Spleen (tissue), 11 donors: ENCODE measurements at regions not wholly inside any gene's neighbourhood (a gene's known extent, or its start where the extent isn't known, plus 50 kb on each side); places are given as distances from the start of the nearest gene placed in this dataset.
"Not testable (repeated sequence)": the region's sequence is repeated elsewhere in the genome, so short reads cannot be mapped to it uniquely, and the experiment has no call there.

Experiments
- DNase-seq: peaks from one replicate; pipeline ENCODE4 v3.0.0-alpha.2; 2020
- H3K27ac ChIP-seq, 8 donors: fragments of 200-600 bp; sonication (generic) in 7 of 8; 1 replicate in 4 of 8; 2 replicates in 4 of 8; pipeline versions ENCODE4 v1.5.0 to v1.8.0; 2016 to 2021; ENCODE audit warnings: inconsistent platforms in 4 of 8, mild to moderate bottlenecking in 4 of 8, moderate library complexity in 1 of 8
- H3K27me3 ChIP-seq, 7 donors: fragments of 200-600 bp; sonication (generic) in 6 of 7; replicated peaks in 1 of 7; 1 replicate in 4 of 7; 2 replicates in 3 of 7; pipeline versions ENCODE4 v1.5.0 to v1.8.0; 2016 to 2021; ENCODE audit warnings: inconsistent platforms in 3 of 7, mild to moderate bottlenecking in 1 of 7
- H3K36me3 ChIP-seq, 6 donors: fragments of 200-600 bp; sonication (generic) in 5 of 6; 1 replicate in 4 of 6; 2 replicates in 2 of 6; pipeline versions ENCODE4 v1.5.0 to v1.8.0; 2016 to 2021; ENCODE audit warnings: inconsistent platforms in 2 of 6
- H3K4me1 ChIP-seq, 6 donors: fragments of 200-600 bp; sonication (generic) in 5 of 6; 1 replicate in 3 of 6; 2 replicates in 3 of 6; pipeline versions ENCODE4 v1.5.0 to v1.8.0; 2016 to 2021; ENCODE audit warnings: inconsistent platforms in 3 of 6
- H3K4me3 ChIP-seq, 8 donors: fragments of 200-600 bp; sonication (generic) in 7 of 8; 1 replicate in 4 of 8; 2 replicates in 4 of 8; pipeline versions ENCODE4 v1.5.0 to v1.8.0; 2016 to 2021; ENCODE audit warnings: inconsistent platforms in 4 of 8, mild to moderate bottlenecking in 4 of 8, moderate library complexity in 2 of 8
- H3K9me3 ChIP-seq, 8 donors: fragments of 200-600 bp; sonication (generic) in 7 of 8; 1 replicate in 4 of 8; 2 replicates in 4 of 8; pipeline versions ENCODE4 v1.5.0 to v1.8.0; 2016 to 2021; ENCODE audit warnings: inconsistent platforms in 4 of 8
- CTCF ChIP-seq, 11 experiments: fragments of 200-600 bp in 7 of 11; fragments of 450-650 bp in 4 of 11; sonication (generic) in 4 of 11; IDR thresholded peaks in 8 of 11; conservative IDR thresholded peaks in 3 of 11; 1 replicate in 7 of 11; 2 replicates in 4 of 11; pipeline versions ENCODE4 v1.4.0 to v1.8.0; 2016 to 2021; ENCODE audit warnings: antibody characterized with exemption in 11 of 11, inconsistent platforms in 4 of 11, mild to moderate bottlenecking in 1 of 11
- POLR2A ChIP-seq, 3 donors: fragments of 450-650 bp; IDR thresholded peaks; one replicate each; pipeline ENCODE4 v1.5.1; 2017; ENCODE audit warnings: antibody characterized with exemption in 3 of 3, mild to moderate bottlenecking in 1 of 3
- POLR2AphosphoS5 ChIP-seq, 3 donors: sonication (generic); formaldehyde crosslinking; IDR thresholded peaks; one replicate each; pipeline ENCODE4 v1.5.1; 2017; ENCODE audit warnings: antibody characterized with exemption in 3 of 3
- WGBS, 5 donors: extraction: QIAGEN DNeasy Blood & Tissue Kit in 3 of 5; methylation state at CpG; one replicate each; pipeline versions ENCODE4 v1.1.5 to v1.1.7; 2013 to 2018; 5-methylcytosine and 5-hydroxymethylcytosine counted together
- intact Hi-C: fragments of 100-400 bp; cut with DNase I; formaldehyde crosslinking; loops from one replicate; pipeline ENCODE4 v1.15.0; 2023; ENCODE audit warnings: low total_unique reads
- donor health status: healthy with polysubstance abuse.
- donor health status: DM: no; HTN: no; CAD: no; lungs with moderate emphysema.
- donor health status: DM: no; HTN: no; CAD: no.
- donor health status: Bipolar disorder and iron deficiency.
- donor health status: healthy.
- donor health status: DM: no; HTN: no; CAD: no.
- donor health status: DM: yes; HTN: yes; CAD: no.

DNA sequence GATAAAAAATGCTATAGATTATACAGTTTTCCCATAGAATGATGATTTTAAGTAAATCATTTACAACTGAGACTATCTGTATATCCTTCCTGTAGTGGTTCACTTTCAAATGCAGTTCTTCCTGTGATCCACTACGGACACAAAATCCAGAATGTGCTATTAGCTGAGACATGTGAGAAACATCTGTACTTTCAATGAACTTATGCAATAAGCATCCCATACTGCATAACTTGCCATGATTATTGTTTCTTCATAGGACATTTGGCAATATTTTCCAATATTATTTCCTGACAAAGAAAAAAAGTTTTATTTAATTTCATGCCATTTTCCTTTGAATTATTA lies 83.5 kb upstream of the PRDX6 start:
- no peak overlapping the region for H3K27ac ChIP-seq
- TF ChIP-seq CTCF (IDR thresholded peaks at IDR 0.05 in 8 of 11, conservative IDR thresholded peaks at IDR 0.05 in 3 of 11): no peak
- TF ChIP-seq POLR2AphosphoS5 (IDR thresholded peaks at IDR 0.05): no peak
- TF ChIP-seq POLR2A (IDR thresholded peaks at IDR 0.05): no peak
- WGBS, 5 donors: 41 to 81% (median 65%) methylated on average over 1 of the region's 1 CpG

DNA sequence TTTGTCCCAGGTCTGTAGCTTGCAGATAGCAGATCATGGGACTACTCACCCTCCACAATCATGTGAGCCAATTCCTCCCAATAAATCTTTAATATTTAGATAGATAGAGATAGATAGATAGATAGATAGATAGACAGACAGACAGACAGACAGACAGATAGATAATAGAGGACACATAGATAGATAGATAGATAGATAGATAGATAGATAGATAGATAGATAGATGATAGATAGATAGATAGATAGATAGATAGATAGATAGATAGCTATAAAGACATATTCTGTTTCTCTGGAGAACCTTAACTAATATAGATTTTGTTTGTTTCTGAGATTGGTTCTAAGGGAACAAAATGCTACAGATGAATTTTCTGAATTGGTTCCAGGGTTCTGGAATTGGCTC lies 82.3 kb upstream of the PRDX6 start:
- H3K27me3 ChIP-seq, H3K9me3 ChIP-seq, H3K4me3 ChIP-seq, H3K27ac ChIP-seq, DNase-seq, H3K36me3 ChIP-seq, H3K4me1 ChIP-seq, intact Hi-C loops: not testable (repeated sequence)

More for the DNA sequence above, 83.5 kb upstream of the PRDX6 start:
- Histone ChIP-seq H3K36me3 (no peaks in the 10 kb centered on the region), H3K9me3 (no peaks in the 10 kb centered on the region), H3K4me1 (no peaks in the 10 kb centered on the region), H3K4me3 (no peak overlapping the region), H3K27me3 (no peaks in the 10 kb centered on the region)
- no peak for DNase-seq
- intact Hi-C loops: no loop called here

GRCh38 chr1:173395762-173396161 lies 81.4 kb upstream of the PRDX6 start:
- DNase-seq: no peak
- intact Hi-C loops: no loop called here
- H3K27ac ChIP-seq: no peak overlapping the region
- no peaks in the 10 kb centered on the region for H3K9me3 ChIP-seq
- no peak overlapping the region for H3K4me3 ChIP-seq
- no peaks in the 10 kb centered on the region for H3K36me3 ChIP-seq
- H3K27me3 ChIP-seq: no peaks in the 10 kb centered on the region
- TF ChIP-seq POLR2AphosphoS5 (IDR thresholded peaks at IDR 0.05) (no peak), POLR2A (IDR thresholded peaks at IDR 0.05) (no peak), CTCF (IDR thresholded peaks at IDR 0.05 in 8 of 11, conservative IDR thresholded peaks at IDR 0.05 in 3 of 11) (no peak)
- H3K4me1 ChIP-seq: no peaks in the 10 kb centered on the region

DNA sequence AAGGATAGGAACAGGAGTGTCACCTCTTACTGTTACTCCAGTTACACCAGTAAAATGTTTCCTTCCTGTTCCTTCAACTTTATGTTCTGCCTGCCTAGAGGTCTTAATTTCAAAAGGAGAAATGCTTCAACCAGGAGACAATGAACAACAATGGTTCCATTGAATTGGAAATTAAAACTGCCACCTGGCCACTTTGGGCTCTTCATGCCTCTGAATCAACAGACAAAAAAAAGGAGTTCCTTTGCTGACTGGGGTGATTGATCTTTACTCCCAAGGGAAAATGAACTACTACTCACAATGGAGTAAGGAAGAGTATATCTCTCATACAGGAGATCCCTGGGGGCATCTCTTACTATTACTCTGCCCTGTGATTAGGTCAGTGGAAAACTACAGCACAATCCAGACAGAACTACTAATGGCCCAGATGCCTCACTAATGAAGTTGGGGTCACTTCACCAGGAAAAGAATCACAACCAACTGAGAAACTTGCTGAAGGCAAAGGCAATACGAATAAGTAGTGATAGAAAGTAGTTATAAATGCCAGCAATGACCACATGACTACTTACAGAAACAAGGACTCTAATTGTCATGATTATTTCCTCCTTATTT lies 76.6 kb upstream of the PRDX6 start:
- Histone ChIP-seq H3K27me3 (no peaks in the 10 kb centered on the region), H3K4me1 (peaks cover 0 to 2% (median 0%) of the 10 kb centered on the region in 6 donors), H3K36me3 (no peaks in the 10 kb centered on the region), H3K9me3 (no peaks in the 10 kb centered on the region), H3K4me3 (no peak overlapping the region), H3K27ac (no peak overlapping the region)
- intact Hi-C loops: no loop called here
- 80 to 93% (median 82%) methylated on average over 1 of the region's 1 CpG for WGBS, 5 donors
- DNase-seq: no peak
- TF ChIP-seq POLR2AphosphoS5 (IDR thresholded peaks at IDR 0.05) (no peak), POLR2A (IDR thresholded peaks at IDR 0.05) (no peak), CTCF (IDR thresholded peaks at IDR 0.05 in 8 of 11, conservative IDR thresholded peaks at IDR 0.05 in 3 of 11) (no peak)

- H3K36me3 ChIP-seq: no peaks in the 10 kb centered on the region
- intact Hi-C loops: no loop called here
- H3K27ac ChIP-seq: no peak overlapping the region
- H3K4me3 ChIP-seq: no peak overlapping the region
- no peak for TF ChIP-seq CTCF (IDR thresholded peaks at IDR 0.05 in 8 of 11, conservative IDR thresholded peaks at IDR 0.05 in 3 of 11)
- TF ChIP-seq POLR2AphosphoS5 (IDR thresholded peaks at IDR 0.05): no peak
- TF ChIP-seq POLR2A (IDR thresholded peaks at IDR 0.05): no peak
- DNase-seq: no peak
- H3K9me3 ChIP-seq: no peaks in the 10 kb centered on the region
- H3K27me3 ChIP-seq: no peaks in the 10 kb centered on the region
- peaks cover 5 to 37% (median 23%) of the 10 kb centered on the region in 6 donors for H3K4me1 ChIP-seq
- WGBS, 5 donors: 77 to 92% (median 91%) methylated on average over 3 of the region's 3 CpGs
Observed at GRCh38 chr1:173403996-173404395, 73.1 kb upstream of the PRDX6 start.
